Ishikawa (cell line): ENCODE measurements at regions not wholly inside any gene's neighbourhood (a gene's known extent, or its start where the extent isn't known, plus 50 kb on each side); places are given as distances from the start of the nearest gene placed in this dataset.

Source experiments
- CEBPB ChIP-seq: IDR thresholded peaks from 2 replicates; pipeline ENCODE4 v1.6.1; 2012
- MAX ChIP-seq: IDR thresholded peaks from 2 replicates; pipeline ENCODE4 v1.6.1; 2012
- RAD21 ChIP-seq: IDR thresholded peaks from 2 replicates; pipeline ENCODE4 v1.6.1; 2012; ENCODE audit warnings: low read depth
- YY1 ChIP-seq: IDR thresholded peaks from 2 replicates; pipeline ENCODE4 v1.6.1; 2012; ENCODE audit warnings: low read depth

GRCh38 chr14:81682134-81682533 lies 148.5 kb upstream of the SEL1L start:
- TF ChIP-seq RAD21 = no peak
- no peak for TF ChIP-seq CEBPB
- TF ChIP-seq YY1 = no peak
- TF ChIP-seq MAX = no peak
